ENCODE measurements at regions not wholly inside any gene's neighbourhood (a gene's known extent, or its start where the extent isn't known, plus 50 kb on each side); places are given as distances from the start of the nearest gene placed in this dataset.

- Mint-ChIP-seq H3K4me1 (no peaks in the 10 kb centered on the region), H3K27ac (no peak overlapping the region), H3K27me3 (ENCODE audit: low read depth) (no peaks in the 10 kb centered on the region), H3K4me3 (no peak overlapping the region), H3K9me3 (peaks cover 43% of the 10 kb centered on the region), H3K36me3 (peaks cover 2% of the 10 kb centered on the region)
- DNase-seq (ENCODE audit: low spot score in 2 of 2, unreplicated experiment in 2 of 2): no peak
- TF ChIP-seq, protein P1, sequence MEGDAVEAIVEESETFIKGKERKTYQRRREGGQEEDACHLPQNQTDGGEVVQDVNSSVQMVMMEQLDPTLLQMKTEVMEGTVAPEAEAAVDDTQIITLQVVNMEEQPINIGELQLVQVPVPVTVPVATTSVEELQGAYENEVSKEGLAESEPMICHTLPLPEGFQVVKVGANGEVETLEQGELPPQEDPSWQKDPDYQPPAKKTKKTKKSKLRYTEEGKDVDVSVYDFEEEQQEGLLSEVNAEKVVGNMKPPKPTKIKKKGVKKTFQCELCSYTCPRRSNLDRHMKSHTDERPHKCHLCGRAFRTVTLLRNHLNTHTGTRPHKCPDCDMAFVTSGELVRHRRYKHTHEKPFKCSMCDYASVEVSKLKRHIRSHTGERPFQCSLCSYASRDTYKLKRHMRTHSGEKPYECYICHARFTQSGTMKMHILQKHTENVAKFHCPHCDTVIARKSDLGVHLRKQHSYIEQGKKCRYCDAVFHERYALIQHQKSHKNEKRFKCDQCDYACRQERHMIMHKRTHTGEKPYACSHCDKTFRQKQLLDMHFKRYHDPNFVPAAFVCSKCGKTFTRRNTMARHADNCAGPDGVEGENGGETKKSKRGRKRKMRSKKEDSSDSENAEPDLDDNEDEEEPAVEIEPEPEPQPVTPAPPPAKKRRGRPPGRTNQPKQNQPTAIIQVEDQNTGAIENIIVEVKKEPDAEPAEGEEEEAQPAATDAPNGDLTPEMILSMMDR (IDR thresholded peaks at IDR 0.05; ENCODE audit: unreplicated experiment): no peak
These were observed 231.0 kb downstream of the SNRPN start for GRCh38 chr15:25185791-25186190.

- TF ChIP-seq, protein P1 (IDR thresholded peaks at IDR 0.05; ENCODE audit: unreplicated experiment): no peak
- peaks cover 43% of the 10 kb centered on the region for H3K9me3 Mint-ChIP-seq
- H3K27ac Mint-ChIP-seq: no peak overlapping the region
These were observed 231.6 kb downstream of the SNRPN start for GRCh38 chr15:25186411-25186810.

DNA sequence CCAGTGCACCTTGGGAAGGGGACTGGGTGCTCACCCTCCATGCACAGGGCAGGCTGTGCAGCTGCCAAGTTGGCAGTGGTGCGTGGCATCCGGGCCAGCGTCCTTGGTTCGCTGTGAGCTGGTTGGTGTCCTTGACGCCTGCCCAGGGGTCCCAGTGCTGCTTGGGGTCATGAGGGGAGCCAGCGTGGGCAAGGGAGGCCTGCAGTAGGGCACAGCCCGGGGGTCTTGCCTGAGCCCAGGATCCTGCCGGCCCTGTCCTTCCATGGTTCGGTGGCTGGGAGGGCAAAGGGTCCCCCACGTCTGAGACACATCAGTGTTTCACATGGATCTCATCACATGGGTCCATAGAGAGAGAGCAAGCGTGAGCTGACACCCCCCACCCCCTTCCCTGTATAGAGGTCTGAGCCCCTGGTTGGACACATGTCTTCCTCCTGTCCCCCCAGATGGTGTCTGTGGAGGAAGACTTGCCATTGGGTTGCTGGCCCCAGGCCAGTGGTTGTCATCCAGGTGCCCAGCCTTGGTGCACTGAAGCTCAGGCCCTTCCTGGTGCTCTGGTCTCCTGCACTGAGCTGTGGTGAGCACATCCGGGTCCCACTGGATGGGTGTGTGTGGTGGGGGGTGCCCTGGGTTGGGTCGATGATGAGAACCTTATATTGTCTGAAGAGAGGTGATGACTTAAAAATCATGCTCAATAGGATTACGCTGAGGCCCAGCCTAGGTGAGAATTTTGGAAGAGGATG lies 232.3 kb downstream of the SNRPN start:
- TF ChIP-seq, protein P1 (IDR thresholded peaks at IDR 0.05; ENCODE audit: unreplicated experiment): no peak
- H3K9me3 Mint-ChIP-seq: peaks cover 47% of the 10 kb centered on the region
- H3K27me3 Mint-ChIP-seq (ENCODE audit: low read depth): no peaks in the 10 kb centered on the region
- H3K27ac Mint-ChIP-seq: no peak overlapping the region
- DNase-seq (ENCODE audit: low spot score in 2 of 2, unreplicated experiment in 2 of 2): no peak
- H3K4me1 Mint-ChIP-seq: no peaks in the 10 kb centered on the region
- peaks cover 2% of the 10 kb centered on the region for H3K36me3 Mint-ChIP-seq
- H3K4me3 Mint-ChIP-seq: no peak overlapping the region

More at GRCh38 chr15:25186411-25186810, 231.6 kb downstream of the SNRPN start:
- Mint-ChIP-seq H3K27me3 (ENCODE audit: low read depth) (no peaks in the 10 kb centered on the region), H3K4me1 (no peaks in the 10 kb centered on the region), H3K4me3 (no peak overlapping the region), H3K36me3 (peaks cover 2% of the 10 kb centered on the region)
- no peak for DNase-seq (ENCODE audit: low spot score in 2 of 2, unreplicated experiment in 2 of 2)

DNA sequence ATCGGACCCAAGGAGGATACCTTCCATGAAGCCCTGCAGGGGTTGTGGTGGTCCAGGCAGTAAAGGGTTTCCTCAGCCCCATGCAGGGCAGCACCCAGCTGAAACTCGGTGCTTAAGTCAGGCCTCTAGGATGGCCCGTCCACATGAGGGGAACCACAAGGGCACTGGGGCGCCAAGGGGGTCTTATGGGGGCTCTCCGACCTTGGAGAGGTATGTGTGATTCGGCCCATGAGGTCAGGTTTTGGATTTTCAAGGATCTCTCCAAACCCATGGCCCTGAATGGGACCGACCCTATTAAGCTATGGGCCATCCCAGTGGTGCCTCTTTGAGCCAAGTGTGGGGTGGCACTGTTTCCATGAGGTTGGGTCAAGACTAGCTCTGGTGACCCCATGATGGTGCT lies 233.3 kb downstream of the SNRPN start:
- Mint-ChIP-seq H3K4me1 (no peaks in the 10 kb centered on the region), H3K36me3 (peaks cover 2% of the 10 kb centered on the region), H3K27me3 (ENCODE audit: low read depth) (no peaks in the 10 kb centered on the region), H3K9me3 (peaks cover 44% of the 10 kb centered on the region), H3K27ac (no peak overlapping the region), H3K4me3 (no peak overlapping the region)
- no peak for DNase-seq (ENCODE audit: low spot score in 2 of 2, unreplicated experiment in 2 of 2)
- TF ChIP-seq, protein P1 (IDR thresholded peaks at IDR 0.05; ENCODE audit: unreplicated experiment): no peak

- no peaks in the 10 kb centered on the region for H3K27me3 Mint-ChIP-seq (ENCODE audit: low read depth)
- H3K36me3 Mint-ChIP-seq: peaks cover 2% of the 10 kb centered on the region
- H3K27ac Mint-ChIP-seq: no peak overlapping the region
- H3K4me3 Mint-ChIP-seq: no peak overlapping the region
- H3K9me3 Mint-ChIP-seq: peaks cover 40% of the 10 kb centered on the region
- H3K4me1 Mint-ChIP-seq: no peaks in the 10 kb centered on the region
- no peak for DNase-seq (ENCODE audit: low spot score in 2 of 2, unreplicated experiment in 2 of 2)
- TF ChIP-seq, protein P1 (IDR thresholded peaks at IDR 0.05; ENCODE audit: unreplicated experiment): no peak
These were observed 233.8 kb downstream of the SNRPN start for GRCh38 chr15:25188551-25189101.

Measured in mesothelial cell of epicardium (in vitro differentiated cells).